SK-N-SH treated with all-trans-retinoic acid at 6 μM for 48 hours (cell line): ENCODE measurements at regions not wholly inside any gene's neighbourhood (a gene's known extent, or its start where the extent isn't known, plus 50 kb on each side); places are given as distances from the start of the nearest gene placed in this dataset.

ENCODE experiments used
- ATAC-seq: fragments of 200-7000 bp; cut with Tn5 transposase; 3 replicates; pipeline ENCODE4 v1.9.1; 2020; ENCODE audit warnings: mild to moderate bottlenecking, moderate library complexity
- ARNTL ChIP-seq: fragments of 450-650 bp; formaldehyde crosslinking; IDR thresholded peaks from 2 replicates; pipeline ENCODE4 v1.5.0; 2020; ENCODE audit warnings: low read depth, mild to moderate bottlenecking, moderate library complexity, borderline replicate concordance
- BACH2 ChIP-seq: fragments of 250-450 bp; sonication (Bioruptor Pico); IDR thresholded peaks from 2 replicates; pipeline ENCODE4 v1.9.0; 2021; ENCODE audit warnings: mild to moderate bottlenecking, borderline replicate concordance
- CREB5 ChIP-seq: fragments of 250-450 bp; sonication (Bioruptor Pico); IDR thresholded peaks from 2 replicates; pipeline ENCODE4 v1.5.1; 2020; ENCODE audit warnings: low read depth, mild to moderate bottlenecking, moderate library complexity
- CSDC2 ChIP-seq: fragments of 250-450 bp; sonication (Bioruptor Pico); IDR thresholded peaks from 2 replicates; pipeline ENCODE4 v1.5.0; 2020; ENCODE audit warnings: mild to moderate bottlenecking, moderate library complexity
- CSRNP3 ChIP-seq: fragments of 250-450 bp; sonication (Bioruptor Pico); IDR thresholded peaks from 2 replicates; pipeline ENCODE4 v1.5.1; 2021; ENCODE audit warnings: mild to moderate bottlenecking, moderate library complexity
- GLIS3 ChIP-seq: fragments of 250-450 bp; sonication (Bioruptor Pico); IDR thresholded peaks from 2 replicates; pipeline ENCODE4 v1.5.0; 2020; ENCODE audit warnings: mild to moderate bottlenecking, moderate library complexity
- ISL1 ChIP-seq: fragments of 250-450 bp; sonication (Bioruptor Pico); IDR thresholded peaks from 2 replicates; pipeline ENCODE4 v2.1.2; 2022; ENCODE audit warnings: mild to moderate bottlenecking, moderate library complexity
- OSR1 ChIP-seq: fragments of 250-450 bp; sonication (Bioruptor Pico); IDR thresholded peaks from 2 replicates; pipeline ENCODE4 v1.8.0; 2022; ENCODE audit warnings: moderate library complexity, mild to moderate bottlenecking, inconsistent platforms
- PATZ1 ChIP-seq: fragments of 250-450 bp; sonication (Bioruptor Pico); IDR thresholded peaks from 2 replicates; pipeline ENCODE4 v1.8.0; 2020; ENCODE audit warnings: mild to moderate bottlenecking, moderate library complexity, borderline replicate concordance
- POU6F1 ChIP-seq: fragments of 250-450 bp; sonication (Bioruptor Pico); IDR thresholded peaks from 2 replicates; pipeline ENCODE4 v1.8.0; 2021; ENCODE audit warnings: low read depth, mild to moderate bottlenecking, moderate library complexity, borderline replicate concordance
- PPARA ChIP-seq: fragments of 250-450 bp; sonication (Bioruptor Pico); IDR thresholded peaks from 2 replicates; pipeline ENCODE4 v1.5.0; 2020; ENCODE audit warnings: mild to moderate bottlenecking, borderline replicate concordance
- RARB ChIP-seq: fragments of 250-450 bp; sonication (Bioruptor Pico); IDR thresholded peaks from 2 replicates; pipeline ENCODE4 v1.8.0; 2021; ENCODE audit warnings: mild to moderate bottlenecking, moderate library complexity
- SNAI2 ChIP-seq: fragments of 250-450 bp; sonication (Bioruptor Pico); IDR thresholded peaks from 2 replicates; pipeline ENCODE4 v1.5.0; 2020; ENCODE audit warnings: mild to moderate bottlenecking, moderate library complexity
- TCF4 ChIP-seq: fragments of 250-450 bp; sonication (Bioruptor Pico); IDR thresholded peaks from 2 replicates; pipeline ENCODE4 v1.8.0; 2021; ENCODE audit warnings: mild to moderate bottlenecking, moderate library complexity, borderline replicate concordance
- TOX ChIP-seq: fragments of 250-450 bp; sonication (Bioruptor Pico); IDR thresholded peaks from 2 replicates; pipeline ENCODE4 v1.8.0; 2021; ENCODE audit warnings: mild to moderate bottlenecking, moderate library complexity, borderline replicate concordance
- TSHZ2 ChIP-seq: fragments of 250-450 bp; sonication (Bioruptor Pico); IDR thresholded peaks from 2 replicates; pipeline ENCODE4 v1.5.0; 2020; ENCODE audit warnings: mild to moderate bottlenecking, moderate library complexity
- ZC3H10 ChIP-seq: fragments of 250-450 bp; sonication (Bioruptor Pico); IDR thresholded peaks from 2 replicates; pipeline ENCODE4 v1.5.1; 2021; ENCODE audit warnings: mild to moderate bottlenecking, moderate library complexity
- ZFP3 ChIP-seq: fragments of 250-450 bp; sonication (Bioruptor Pico); IDR thresholded peaks from 2 replicates; pipeline ENCODE4 v1.5.0; 2020; ENCODE audit warnings: mild to moderate bottlenecking, moderate library complexity
- ZFP30 ChIP-seq: fragments of 450-650 bp; formaldehyde crosslinking; IDR thresholded peaks from 2 replicates; pipeline ENCODE4 v1.5.0; 2022; ENCODE audit warnings: mild to moderate bottlenecking, moderate library complexity
- ZNF565 ChIP-seq: fragments of 450-650 bp; formaldehyde crosslinking; conservative IDR thresholded peaks from 2 replicates; pipeline ENCODE4 v1.5.0; 2020; ENCODE audit warnings: low read depth, mild to moderate bottlenecking, moderate library complexity
- ZNF70 ChIP-seq: fragments of 450-650 bp; formaldehyde crosslinking; IDR thresholded peaks from 2 replicates; pipeline ENCODE4 v1.5.0; 2020; ENCODE audit warnings: mild to moderate bottlenecking, moderate library complexity
- ZNF8 ChIP-seq: fragments of 450-650 bp; formaldehyde crosslinking; IDR thresholded peaks from 2 replicates; pipeline ENCODE4 v1.5.0; 2020; ENCODE audit warnings: mild to moderate bottlenecking, moderate library complexity

GRCh38 chr4:17272154-17272553 is 239.7 kb downstream of the QDPR start:
- TF ChIP-seq TSHZ2 (CRISPR knock-in tag): no peak
- no peak for ATAC-seq

- TF ChIP-seq CSDC2 (CRISPR knock-in tag): no peak
- TF ChIP-seq TOX: no peak
- TF ChIP-seq ZNF8 (CRISPR knock-in tag): no peak
- no peak for TF ChIP-seq PPARA
- TF ChIP-seq ISL1 (CRISPR knock-in tag): no peak
- TF ChIP-seq ZFP3 (CRISPR knock-in tag): no peak
- no peak for TF ChIP-seq CSRNP3 (CRISPR knock-in tag)
- no peak for TF ChIP-seq ZC3H10 (CRISPR knock-in tag)
- TF ChIP-seq BACH2: no peak
- TF ChIP-seq OSR1 (CRISPR knock-in tag): no peak
- TF ChIP-seq ZNF565: no peak
- no peak for TF ChIP-seq CREB5 (CRISPR knock-in tag)
- no peak for TF ChIP-seq PATZ1 (CRISPR knock-in tag)
- TF ChIP-seq POU6F1 (CRISPR knock-in tag): no peak
- no peak for TF ChIP-seq ZNF70 (CRISPR knock-in tag)
- no peak for TF ChIP-seq ZFP30 (CRISPR knock-in tag)
- no peak for TF ChIP-seq ARNTL (CRISPR knock-in tag)
- no peak for TF ChIP-seq RARB
- no peak for TF ChIP-seq SNAI2 (CRISPR knock-in tag)
- no peak for TF ChIP-seq TCF4
- no peak for ATAC-seq
These were observed 246.2 kb downstream of the QDPR start for GRCh38 chr4:17265653-17266052.

GRCh38 chr4:17265139-17265538 is 246.8 kb downstream of the QDPR start:
- no peak for ATAC-seq
- TF ChIP-seq ZNF8 (CRISPR knock-in tag) (no peak), PATZ1 (CRISPR knock-in tag) (no peak), TSHZ2 (CRISPR knock-in tag) (no peak), OSR1 (CRISPR knock-in tag) (no peak), ZNF565 (no peak), PPARA (no peak), BACH2 (no peak), ARNTL (CRISPR knock-in tag) (no peak), POU6F1 (CRISPR knock-in tag) (no peak), CSDC2 (CRISPR knock-in tag) (no peak), GLIS3 (CRISPR knock-in tag) (no peak), ZFP30 (CRISPR knock-in tag) (no peak), ZFP3 (CRISPR knock-in tag) (no peak), TOX (no peak), SNAI2 (CRISPR knock-in tag) (no peak), TCF4 (no peak), ZNF70 (CRISPR knock-in tag) (no peak)
